GM21786 (cell line): ENCODE measurements at regions not wholly inside any gene's neighbourhood (a gene's known extent, or its start where the extent isn't known, plus 50 kb on each side); places are given as distances from the start of the nearest gene placed in this dataset.
"Not testable (repeated sequence)": the region's sequence is repeated elsewhere in the genome, so short reads cannot be mapped to it uniquely, and the experiment has no call there.

ENCODE experiments used
- ATAC-seq: cut with Tn5 transposase; IDR thresholded peaks from one replicate; pipeline ENCODE4 v1.9.1; 2021; ENCODE audit not compliant: unreplicated experiment

DNA sequence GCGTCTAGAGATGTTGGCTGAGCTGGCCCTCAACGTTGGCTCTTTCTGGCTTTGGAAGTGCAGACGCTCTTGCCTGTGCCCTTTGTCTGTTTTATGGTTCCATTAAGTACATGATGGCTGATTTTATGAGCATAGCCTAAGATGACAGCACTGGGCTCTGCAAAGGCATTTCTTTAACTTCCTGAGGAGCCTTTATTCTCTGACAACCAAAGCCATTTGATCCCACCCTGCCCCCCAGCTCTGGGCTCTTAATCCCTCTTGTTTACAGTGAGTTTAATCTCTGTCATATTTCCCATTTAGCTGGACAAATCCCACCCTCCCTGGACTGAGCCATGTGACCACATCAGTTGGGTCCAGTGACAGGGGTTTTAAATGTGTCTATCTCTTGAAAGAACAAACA is 195.9 kb downstream of the ACKR3 start:
- ATAC-seq: no peak

DNA sequence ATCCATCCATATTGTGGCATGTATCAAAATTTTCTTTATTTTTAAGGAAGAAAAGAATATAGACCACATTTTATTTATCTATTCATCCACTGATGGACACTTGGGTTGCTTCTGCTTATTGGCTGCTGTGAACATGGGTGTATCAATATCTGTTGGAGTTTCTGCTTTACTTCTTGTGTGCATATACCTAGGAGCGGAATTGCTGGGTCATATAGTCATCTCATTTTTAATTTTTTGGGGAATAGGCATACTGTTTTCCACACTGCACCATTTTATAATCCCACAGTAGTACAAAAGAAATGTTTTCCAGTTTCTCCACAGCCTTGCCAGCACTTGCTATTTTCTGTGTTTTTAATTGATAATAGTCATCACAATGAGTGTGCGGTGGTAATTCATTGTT is 197.2 kb downstream of the ACKR3 start:
- ATAC-seq: no peak

DNA sequence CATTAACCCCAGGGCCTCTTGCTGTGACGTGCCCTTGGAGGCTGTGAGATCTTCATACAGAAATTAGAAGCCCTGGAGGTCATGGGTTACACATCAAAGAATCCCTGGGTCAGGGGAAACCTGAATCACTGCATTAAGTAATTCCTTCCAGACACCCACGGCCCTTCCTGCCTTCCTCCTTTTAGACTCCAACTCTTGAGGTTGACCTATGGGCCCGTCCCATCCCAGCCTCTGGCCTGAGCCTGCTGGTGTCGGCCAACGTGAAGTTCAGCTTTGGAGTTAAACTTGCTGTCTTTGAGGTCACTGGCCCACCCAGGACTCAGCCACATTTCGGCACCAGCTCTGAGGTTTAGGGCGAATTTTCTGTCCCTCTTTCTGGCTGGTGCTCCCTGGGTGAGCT is 198.3 kb downstream of the ACKR3 start:
- no peak for ATAC-seq

DNA sequence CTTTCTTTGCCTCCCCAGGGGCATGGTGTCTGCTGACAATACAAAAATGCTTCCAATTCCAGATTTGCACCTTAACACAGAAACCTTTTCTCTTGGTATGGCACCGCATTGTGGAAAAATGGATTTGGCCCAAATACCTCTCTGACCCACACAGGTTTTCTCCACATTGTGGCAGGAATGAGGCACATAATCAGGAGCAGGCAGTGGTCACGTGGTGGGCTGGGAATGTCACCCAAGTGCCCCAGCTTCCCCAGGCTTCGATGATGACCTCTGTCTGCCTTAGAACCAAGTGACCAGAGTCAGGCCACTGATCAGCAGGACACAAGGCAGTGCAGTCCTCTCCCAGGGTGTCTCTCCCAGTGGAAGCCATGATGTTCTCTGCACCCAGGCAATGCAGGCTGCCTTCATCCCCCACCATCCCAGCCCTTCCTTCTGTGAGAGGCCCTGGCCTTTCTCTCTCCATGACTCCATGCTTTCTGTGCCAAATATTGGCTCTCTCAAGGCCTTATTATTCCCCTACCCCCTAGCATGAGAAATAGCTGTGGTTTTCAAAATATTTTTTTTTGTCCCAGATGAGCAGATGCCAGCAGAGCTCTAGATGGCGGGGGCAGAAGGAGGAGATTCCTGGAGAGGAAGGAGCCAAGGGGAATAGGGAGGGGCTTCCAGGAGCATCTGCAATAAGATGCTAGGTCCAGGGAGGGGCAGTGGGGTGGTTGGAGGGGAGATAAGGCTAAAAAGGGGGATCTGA is 198.9 kb downstream of the ACKR3 start:
- ATAC-seq: no peak

DNA sequence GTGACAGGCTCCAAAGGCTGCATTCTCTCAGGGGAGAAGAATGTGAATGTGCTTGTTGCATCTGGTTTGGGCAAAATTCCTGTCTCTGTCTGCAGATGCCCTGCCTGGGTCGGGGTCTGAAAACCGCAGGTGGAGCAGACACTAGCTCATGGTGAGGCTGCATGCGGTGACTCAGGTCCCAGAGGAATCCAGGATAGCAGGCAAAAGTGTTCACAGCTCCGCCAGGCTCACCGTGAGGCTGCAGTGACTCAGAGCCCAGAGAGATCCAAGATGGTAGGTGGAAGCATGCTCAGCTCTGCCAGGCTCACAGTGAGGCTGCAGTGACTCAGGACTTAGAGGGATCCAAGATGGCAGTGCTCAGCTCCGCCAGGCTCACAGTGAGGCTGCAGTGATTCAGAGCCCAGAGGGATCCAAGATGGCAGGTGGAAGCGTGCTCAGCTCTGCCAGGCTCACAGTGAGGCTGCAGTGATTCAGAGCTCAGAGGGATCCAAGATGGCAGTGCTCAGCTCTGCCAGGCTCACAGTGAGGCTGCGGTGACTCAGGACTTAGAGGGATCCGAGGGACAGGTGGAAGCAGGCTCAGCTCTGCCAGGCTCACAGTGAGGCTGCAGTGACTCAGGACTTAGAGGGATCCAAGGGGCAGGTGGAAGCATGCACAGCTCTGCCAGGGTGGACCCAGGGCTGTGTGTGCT is 200.5 kb downstream of the ACKR3 start:
- ATAC-seq: no peak

DNA sequence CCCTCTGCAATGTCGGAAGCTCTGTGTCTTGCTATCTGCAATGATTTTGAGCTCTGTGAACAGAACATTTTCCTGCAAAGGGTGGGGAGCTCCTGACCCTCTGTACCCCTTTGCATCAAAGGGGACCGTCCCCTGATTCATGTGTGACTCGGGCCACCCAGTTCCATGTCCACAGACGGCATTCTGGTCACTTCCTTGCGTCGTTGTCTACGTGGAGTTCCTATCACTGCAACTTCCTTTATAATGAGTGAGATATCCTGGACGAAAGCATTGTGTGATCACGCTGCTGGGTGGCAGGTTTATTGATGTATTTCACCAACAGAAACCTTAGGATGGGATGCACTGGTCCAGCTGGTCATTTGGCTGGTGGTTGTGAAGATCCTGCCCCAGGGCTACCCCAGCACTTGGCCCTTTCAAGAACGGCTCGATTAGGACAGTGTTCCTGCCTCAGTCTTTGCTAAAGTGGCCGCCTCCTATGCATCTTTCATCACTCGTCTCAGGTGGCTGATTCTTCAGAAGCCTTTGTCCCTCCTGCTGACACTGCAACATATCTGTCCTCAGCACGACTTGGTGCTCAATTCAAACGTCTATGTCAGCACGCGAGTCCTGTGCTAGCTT is 202.7 kb downstream of the ACKR3 start:
- ATAC-seq: no peak

DNA sequence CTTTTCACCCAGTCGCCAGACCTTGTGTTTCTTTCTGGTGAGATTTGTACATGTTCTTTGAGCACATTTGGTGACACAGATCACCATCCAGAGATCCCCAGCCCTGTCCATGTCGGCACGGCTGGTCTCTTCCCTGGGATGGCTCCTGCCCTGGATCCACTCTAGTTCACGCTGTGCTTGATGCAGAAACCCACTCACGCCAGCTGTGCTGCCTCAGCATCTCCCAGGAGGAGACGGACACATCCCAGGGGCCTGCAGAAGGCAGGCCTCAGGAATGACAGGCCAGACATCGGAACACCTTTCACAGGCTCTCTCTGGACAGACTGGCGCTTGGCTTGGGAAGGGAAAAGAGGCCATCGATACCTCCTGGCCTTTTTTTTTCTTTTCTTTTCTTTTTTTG is 203.6 kb downstream of the ACKR3 start:
- no peak for ATAC-seq

DNA sequence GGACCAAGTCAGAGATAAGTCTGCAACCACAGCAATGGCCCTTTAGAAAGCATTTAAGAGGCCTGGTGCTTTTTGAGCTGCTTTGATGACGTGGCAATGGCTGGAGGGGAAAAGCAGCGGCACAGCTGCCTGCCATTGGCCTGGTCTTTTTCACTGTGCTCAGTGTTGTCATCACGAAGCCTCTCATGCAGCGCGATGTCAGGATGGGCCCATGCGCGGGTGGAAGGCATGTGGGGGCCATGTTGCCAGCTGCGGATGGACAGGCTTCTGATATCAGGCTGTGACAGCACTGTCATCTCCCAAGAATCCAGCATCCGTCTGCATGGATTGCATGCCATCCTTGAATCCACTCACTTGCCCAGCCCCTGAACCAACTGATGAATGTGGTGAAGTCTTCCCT is 204.5 kb downstream of the ACKR3 start:
- no peak for ATAC-seq

DNA sequence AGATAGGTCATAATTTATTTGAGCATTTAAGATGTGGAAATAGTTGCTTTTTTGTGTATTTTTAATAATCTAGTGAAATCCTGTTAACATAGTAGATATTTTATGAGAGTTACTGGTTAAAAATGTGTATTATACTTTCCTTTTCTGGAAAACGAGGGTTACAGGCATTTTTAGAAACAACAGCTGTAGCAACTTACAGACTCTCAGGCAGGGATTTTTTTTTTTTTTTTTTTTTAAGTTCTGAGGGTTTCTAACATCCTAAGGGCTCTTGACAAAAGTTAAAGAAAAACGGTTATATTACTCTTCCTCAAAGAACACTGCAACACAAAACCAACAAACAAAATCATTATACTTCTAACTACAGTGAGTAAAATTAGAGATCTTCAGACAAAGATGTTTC is 205.9 kb downstream of the ACKR3 start:
- ATAC-seq: no peak

DNA sequence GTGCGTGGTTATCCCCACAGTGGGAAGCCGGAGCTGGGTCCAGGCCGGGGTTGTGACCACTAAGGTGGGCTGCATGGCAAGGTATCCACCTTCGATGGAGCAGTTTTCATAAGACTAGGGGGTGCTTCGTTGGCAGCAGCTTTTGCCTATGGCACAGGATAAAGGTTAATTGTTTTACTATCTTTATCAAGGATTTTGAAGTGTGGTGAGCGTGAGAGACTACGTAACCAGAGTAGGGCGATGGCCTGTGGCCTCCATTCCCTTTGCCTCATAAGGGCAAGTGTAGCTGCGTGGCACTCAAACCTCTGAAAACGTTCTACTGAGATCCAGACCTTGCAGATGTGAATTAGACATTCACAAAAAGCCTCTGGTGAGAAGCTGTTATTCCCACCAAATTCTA is 206.6 kb downstream of the ACKR3 start:
- ATAC-seq: no peak

DNA sequence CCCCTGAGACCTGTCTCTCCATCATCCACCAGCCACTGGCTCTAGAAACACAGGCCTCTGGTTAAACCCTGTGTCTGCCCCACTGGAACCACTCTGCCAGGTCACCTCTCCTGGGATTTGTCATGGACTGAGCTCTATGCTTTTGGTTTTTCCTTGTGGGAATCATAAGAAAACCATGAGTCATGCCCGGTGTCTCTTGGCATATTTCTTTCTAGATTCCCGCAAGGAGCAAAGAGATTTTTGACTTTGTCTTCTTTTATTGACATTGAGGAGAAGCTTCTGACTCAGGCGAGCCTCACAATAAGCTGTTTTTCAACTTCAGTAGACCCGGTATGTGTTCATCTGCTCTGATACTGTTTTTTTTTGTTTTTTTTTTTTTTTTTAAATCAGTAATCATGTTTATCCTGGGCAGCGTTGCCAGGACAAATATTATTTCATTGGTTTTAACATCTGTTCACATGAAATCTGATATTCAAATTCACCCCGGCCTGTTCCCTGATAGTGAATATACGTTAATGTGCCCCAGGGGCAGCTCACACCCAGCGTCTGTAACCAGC is 207.1 kb downstream of the ACKR3 start:
- ATAC-seq: no peak

DNA sequence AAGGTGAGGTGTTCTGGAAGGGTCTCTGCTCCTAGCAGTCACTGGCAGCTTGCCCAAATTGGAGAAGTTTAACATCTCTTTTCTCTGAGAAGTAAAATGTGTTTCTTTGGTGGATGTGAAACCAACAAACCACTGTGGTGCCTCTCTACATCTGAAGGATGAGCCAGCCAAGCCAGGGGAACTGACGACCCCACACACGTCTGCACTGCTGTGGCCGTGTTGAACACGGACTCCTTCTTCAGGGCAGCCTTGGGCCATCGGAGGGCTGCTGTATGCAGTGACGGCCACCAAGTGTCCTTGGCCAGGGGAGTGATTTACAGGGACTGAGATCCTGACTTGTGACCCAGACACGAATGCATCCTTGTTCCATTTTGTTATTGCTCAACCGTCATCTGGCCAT is 207.8 kb downstream of the ACKR3 start:
- ATAC-seq: no peak

DNA sequence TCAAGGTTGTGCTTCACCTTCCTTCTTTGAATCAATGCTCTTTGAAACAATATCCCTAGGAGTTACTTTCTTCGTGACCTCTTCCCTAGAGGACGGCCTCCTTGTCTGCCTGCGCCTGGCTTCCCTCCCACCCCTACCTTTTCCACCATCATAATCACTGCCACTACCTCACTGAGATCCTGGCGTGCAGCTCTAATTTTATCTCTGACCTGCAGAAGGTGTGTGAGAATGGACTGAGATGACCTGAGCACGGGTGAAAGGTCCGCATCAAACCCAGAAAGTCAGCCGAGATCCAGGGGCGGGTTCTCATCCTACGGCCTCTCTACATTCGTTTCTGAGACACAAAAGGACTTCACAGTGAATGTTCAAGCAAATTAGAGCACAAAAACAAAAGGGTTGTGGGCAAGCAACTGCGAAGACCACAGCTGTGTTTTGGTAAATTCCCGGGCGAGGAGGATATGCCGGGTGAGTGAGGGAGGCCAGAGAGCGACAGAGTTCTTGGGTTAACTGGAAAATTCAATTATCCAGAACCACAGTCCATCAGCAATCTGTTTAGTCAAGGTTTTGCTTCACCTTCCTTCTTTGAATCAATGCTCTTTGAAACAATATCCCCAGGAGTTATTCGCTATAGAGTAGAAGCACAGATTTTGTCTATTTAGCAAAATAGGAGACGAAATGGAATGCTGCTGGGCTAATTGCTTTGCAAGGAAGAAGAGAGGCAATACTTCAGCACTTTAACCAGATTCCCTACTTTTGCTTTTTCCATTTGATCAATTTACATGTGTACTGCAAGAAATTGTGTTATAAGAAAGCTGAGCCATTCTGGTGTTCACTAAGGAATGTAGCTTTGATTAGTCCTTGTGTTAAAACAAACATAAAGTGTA is 212.6 kb downstream of the ACKR3 start:
- no peak for ATAC-seq

DNA sequence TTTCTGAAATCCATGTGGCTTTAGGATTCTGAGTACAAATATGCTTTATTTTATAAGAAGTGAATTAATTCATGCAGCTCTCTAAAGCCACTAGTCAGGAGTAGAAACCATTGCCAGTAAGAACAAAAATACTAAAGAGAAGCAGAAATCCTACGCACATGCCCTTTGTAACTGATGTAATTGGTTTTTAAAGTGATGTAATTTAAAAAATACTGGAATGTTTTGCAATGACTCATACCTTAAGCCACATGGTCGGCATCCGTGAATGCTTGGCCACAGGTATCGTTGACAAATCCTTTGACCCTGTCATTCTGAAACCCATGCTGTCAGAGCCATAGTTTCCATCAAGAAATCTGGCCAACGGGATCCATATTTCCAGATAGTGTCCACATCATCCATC is 213.3 kb downstream of the ACKR3 start:
- no peak for ATAC-seq

DNA sequence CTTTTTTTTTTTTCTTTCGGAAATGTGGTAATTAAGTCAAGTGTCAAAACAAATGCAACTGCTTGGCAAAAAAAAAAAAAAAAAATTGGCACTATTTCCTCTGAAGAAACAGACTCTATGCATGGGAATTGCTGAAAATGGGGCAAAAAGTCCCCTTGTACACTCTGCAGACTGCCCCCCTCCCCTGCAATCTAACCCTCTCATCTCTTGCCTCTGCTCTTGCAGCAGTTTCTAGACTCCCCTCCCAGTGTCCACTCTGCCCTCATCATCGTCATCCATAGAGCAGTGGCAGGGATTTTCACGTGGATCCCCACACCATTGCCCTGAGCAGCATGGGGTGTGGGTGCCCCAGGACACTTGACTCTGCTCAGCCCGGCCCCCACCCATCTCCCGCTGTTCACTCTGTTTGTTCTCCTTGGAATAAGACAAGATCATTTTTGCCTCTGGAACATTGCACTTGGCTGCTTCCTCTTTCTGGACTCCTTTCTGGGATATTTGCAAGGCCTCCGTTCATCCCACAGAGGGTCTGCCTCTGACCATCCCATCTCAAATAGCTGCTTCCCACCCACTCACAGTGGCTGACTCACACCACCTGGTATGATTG is 213.9 kb downstream of the ACKR3 start:
- ATAC-seq: no peak

DNA sequence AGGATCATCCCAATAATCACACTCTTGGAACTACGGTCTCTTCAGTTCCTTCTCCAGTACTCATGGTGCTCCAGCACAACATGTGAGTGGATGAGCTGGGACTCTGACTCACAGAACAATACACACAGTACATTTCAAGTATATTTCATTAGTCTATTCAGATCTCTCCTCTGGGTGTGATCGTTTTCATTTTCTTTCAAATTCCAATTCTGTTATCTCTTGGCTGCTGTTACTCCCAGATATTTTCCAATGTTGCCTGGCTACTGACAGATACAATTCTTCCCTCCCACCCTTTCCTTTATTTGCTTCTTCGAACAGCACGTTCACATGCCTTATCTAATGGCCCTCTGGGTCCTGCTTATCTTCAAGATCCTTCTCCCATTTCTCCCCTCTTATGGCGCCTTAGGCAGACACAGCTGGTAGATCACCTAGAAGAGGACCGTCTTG is 216.0 kb downstream of the ACKR3 start:
- no peak for ATAC-seq

DNA sequence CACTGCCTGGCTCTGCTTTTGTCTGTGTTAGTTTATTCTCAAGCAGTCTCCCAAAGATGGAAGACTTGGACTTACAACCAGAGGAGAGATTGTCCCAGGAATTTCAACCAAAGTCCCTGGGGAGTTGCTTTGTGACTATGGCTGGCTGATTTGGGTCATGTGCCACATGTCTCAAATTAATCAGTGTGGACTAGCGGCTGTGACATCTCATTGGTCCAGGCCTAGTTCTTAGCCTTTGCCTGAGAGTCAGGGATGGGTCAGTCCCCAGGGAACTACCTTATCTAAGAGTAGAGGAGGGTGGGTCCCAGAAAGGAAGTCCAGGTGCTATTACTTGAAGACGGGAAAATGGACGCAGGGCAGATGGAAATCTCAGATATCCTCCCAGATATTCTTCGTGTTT is 217.1 kb downstream of the ACKR3 start:
- ATAC-seq: no peak

DNA sequence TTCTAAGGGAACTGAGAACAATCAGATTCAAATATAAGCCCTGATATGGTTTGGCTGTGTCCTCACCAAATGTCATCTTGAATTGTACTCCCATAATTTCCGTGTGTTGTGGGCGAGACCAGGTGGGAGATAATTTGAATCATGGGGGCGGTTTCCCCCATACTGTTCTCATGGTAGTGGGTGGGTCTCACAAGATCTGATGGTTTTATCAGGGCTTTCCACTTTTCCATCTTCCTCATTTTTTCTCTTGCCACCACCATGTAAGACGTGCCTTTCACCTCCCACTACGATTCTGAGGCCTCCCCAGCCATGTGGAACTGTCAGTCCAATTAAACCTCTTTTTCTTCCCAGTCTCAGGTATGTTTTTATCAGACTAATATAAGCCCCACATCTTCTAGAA is 217.8 kb downstream of the ACKR3 start:
- not testable (repeated sequence) for ATAC-seq

DNA sequence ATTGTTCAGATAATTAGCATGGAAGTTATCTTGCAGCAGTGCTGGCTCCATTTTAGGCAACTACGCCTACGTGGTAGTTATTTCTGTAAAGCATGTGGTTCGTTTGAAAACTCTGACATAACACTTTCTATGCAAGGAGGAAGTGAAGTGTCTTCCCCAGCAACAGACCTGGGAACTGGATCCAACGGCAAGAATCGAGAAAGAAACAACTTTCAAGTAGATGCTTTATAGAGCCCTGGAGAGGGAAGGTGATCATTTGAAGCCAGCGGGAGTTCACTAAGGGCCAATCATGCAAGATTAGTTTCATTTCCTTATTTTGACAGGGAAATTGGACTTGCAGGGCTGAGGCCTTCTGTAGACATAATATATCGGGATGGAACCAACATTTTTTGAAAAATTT is 218.3 kb downstream of the ACKR3 start:
- no peak for ATAC-seq

DNA sequence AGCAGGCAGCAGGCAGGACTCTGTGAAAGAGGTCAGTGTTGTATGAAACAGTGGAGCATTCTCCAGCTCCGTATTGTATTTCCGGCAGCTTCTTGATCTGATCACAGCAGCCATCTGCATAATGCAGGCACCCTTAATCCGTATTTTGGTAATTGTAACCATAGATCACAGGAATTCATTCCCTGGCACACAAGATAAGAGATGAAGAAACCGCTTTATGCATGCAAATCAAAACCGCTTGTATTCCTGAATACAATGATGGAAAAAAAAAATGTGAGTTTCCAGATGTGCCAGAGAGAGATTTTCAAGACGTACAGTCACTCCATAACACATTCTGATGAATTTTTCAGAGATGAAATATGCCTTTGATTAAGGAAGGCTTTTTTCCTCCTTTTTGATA is 221.3 kb downstream of the ACKR3 start:
- no peak for ATAC-seq
